ENCODE measurements at regions not wholly inside any gene's neighbourhood (a gene's known extent, or its start where the extent isn't known, plus 50 kb on each side); places are given as distances from the start of the nearest gene placed in this dataset.

DNA sequence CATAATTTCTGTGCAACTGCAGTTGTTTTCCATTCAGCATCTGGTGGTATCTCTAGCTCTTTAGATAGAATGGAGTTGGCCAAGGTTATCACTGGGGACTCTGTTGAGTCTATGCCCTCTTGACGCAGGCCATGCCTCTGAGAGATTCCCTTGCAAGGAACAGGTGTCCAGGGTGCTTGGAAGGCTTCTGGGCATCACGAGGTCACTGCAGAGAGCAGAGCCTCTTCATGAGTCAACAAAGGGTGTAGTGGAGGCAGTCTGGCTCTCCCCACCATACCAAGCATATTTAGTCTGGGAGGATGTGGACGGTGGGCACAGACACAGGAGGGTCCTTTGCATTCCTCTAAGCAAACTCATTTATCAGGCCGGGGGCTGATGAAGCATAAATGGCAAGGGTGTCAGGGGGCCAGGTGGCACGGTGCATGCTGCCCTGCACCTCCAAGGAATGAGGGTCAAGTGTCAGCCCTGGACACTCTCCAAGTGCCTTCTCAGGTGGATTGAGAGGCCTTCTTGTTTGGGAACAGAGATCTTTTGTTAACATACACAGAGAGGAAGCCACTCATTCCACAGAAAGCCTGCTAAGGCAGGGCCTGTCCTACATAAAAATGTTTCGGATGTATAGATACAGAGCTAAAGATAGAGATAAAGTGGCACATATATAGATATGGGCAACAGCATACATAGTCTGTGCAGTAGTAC lies 328.6 kb downstream of the INHBA start:
- no peak overlapping the region for H3K27ac ChIP-seq (ENCODE audit: low read length)
- Mint-ChIP-seq H3K9me3 (peaks cover 0 to 4% of the 10 kb centered on the region in 2 donors), H3K27ac (no peak overlapping the region), H3K36me3 (no peaks in the 10 kb centered on the region), H3K4me1 (no peaks in the 10 kb centered on the region), H3K4me3 (no peak overlapping the region), H3K27me3 (ENCODE audit: low read depth in 2 of 2) (no peaks in the 10 kb centered on the region)
- DNase-seq (no peak), ATAC-seq (no peak)
- TF ChIP-seq, protein P1, sequence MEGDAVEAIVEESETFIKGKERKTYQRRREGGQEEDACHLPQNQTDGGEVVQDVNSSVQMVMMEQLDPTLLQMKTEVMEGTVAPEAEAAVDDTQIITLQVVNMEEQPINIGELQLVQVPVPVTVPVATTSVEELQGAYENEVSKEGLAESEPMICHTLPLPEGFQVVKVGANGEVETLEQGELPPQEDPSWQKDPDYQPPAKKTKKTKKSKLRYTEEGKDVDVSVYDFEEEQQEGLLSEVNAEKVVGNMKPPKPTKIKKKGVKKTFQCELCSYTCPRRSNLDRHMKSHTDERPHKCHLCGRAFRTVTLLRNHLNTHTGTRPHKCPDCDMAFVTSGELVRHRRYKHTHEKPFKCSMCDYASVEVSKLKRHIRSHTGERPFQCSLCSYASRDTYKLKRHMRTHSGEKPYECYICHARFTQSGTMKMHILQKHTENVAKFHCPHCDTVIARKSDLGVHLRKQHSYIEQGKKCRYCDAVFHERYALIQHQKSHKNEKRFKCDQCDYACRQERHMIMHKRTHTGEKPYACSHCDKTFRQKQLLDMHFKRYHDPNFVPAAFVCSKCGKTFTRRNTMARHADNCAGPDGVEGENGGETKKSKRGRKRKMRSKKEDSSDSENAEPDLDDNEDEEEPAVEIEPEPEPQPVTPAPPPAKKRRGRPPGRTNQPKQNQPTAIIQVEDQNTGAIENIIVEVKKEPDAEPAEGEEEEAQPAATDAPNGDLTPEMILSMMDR (IDR thresholded peaks at IDR 0.05): no peak
- H3K27me3 ChIP-seq (ENCODE audit: control insufficient read depth, insufficient read depth, low read length): no peaks in the 10 kb centered on the region
- no peaks in the 10 kb centered on the region for H3K9me3 ChIP-seq (ENCODE audit: control insufficient read depth, insufficient read depth, low read length)
- no peaks in the 10 kb centered on the region for H3K36me3 ChIP-seq (ENCODE audit: control insufficient read depth, insufficient read depth, low read length)
- no peaks in the 10 kb centered on the region for H3K4me1 ChIP-seq (ENCODE audit: control insufficient read depth, insufficient read depth, low read length)
- intact Hi-C loops (cut with micrococcal nuclease): no loop called here
- no peak overlapping the region for H3K4me3 ChIP-seq (ENCODE audit: low read length)
- WGBS (ENCODE audit: insufficient coverage): 81% methylated on average over 6 of the region's 6 CpGs

DNA sequence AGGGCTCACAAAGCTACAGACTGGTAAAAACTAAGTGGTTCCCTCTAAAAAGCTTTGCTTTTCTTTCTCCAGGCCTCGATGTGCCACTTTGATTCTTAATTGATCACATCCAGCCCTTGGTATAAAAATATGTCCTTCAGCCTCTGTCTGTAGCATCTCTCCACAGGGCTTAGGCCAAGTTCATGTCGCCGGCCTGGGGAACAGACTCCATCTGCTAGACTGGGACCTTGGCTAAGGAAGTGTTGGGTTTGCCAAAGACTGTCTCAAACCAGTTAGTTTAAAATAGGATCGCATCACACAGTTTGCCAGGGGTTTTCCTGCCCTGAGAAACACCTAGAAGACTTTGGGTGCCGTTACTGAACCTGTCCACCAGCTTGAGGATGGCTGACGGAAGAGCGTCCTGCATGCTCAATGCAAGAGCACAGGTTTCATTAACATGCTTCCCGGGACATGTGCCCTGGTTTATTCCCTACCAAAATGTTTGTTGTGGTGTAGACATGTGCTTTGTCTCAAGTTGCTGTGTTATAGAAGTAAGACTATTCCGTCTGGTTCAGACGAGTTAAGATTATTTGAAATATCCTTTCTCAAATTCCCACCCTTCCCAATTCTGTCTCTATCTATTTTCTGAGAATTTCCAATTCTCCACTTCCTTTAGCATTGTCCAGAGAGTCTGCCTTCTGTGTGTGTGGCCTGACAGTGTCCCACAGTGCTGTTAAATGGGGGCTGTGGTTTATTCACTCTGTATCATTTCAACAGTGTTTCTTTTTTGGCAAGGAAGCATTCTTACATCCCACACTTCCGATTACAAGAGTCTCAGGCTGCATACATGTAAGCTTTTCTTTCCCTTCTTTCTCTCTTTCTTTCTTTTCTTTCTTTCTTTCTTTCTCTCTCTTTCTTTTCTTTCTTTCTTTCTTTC lies 334.7 kb downstream of the INHBA start:
- ATAC-seq: no peak
- intact Hi-C loops (cut with micrococcal nuclease): no loop called here
- H3K4me1 Mint-ChIP-seq: no peaks in the 10 kb centered on the region

DNA sequence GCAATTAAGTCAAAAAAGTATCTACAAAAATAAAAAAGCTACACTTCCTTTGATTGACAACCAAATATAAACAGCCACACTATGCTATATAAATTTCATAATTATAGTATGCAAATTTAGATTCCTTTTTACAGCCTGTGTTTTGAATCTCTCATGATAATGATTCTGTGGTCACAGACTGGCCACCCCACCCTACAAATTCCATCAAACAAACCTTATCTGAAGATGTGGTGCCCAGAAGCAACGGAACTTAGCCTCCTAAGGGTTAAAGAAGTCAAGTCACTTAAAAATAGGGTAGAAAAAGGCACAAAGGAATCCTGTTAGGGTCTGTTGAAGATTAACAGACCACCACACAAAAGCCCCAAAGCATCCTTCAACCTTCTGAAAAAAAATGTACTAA lies 351.8 kb downstream of the INHBA start:
- no peak for DNase-seq
- Histone ChIP-seq H3K4me1 (ENCODE audit: control insufficient read depth, insufficient read depth, low read length) (no peaks in the 10 kb centered on the region), H3K4me3 (ENCODE audit: low read length) (no peak overlapping the region), H3K36me3 (ENCODE audit: control insufficient read depth, insufficient read depth, low read length) (no peaks in the 10 kb centered on the region), H3K27ac (ENCODE audit: low read length) (no peak overlapping the region), H3K27me3 (ENCODE audit: control insufficient read depth, insufficient read depth, low read length) (no peaks in the 10 kb centered on the region), H3K9me3 (ENCODE audit: control insufficient read depth, insufficient read depth, low read length) (no peaks in the 10 kb centered on the region)
- Mint-ChIP-seq H3K27me3 (ENCODE audit: low read depth in 2 of 2) (no peaks in the 10 kb centered on the region), H3K27ac (no peak overlapping the region), H3K9me3 (peaks cover 2 to 6% of the 10 kb centered on the region in 2 donors), H3K4me3 (no peak overlapping the region), H3K4me1 (no peaks in the 10 kb centered on the region), H3K36me3 (no peaks in the 10 kb centered on the region)
- no CpG with 5 or more reads among the region's 1 CpG for WGBS (ENCODE audit: insufficient coverage)
- ATAC-seq: no peak
- intact Hi-C loops (cut with micrococcal nuclease): no loop called here
- TF ChIP-seq, protein P1 (IDR thresholded peaks at IDR 0.05): no peak

More for the DNA sequence above, 334.7 kb downstream of the INHBA start:
- no peak overlapping the region for H3K27ac ChIP-seq (ENCODE audit: low read length)
- no peaks in the 10 kb centered on the region for H3K36me3 ChIP-seq (ENCODE audit: control insufficient read depth, insufficient read depth, low read length)
- peaks cover 4% of the 10 kb centered on the region for H3K9me3 ChIP-seq (ENCODE audit: control insufficient read depth, insufficient read depth, low read length)
- H3K4me3 Mint-ChIP-seq: no peak overlapping the region
- TF ChIP-seq, protein P1 (IDR thresholded peaks at IDR 0.05): no peak
- peaks cover 8 to 9% of the 10 kb centered on the region in 2 donors for H3K9me3 Mint-ChIP-seq
- no peaks in the 10 kb centered on the region for H3K27me3 Mint-ChIP-seq (ENCODE audit: low read depth in 2 of 2)
- H3K27me3 ChIP-seq (ENCODE audit: control insufficient read depth, insufficient read depth, low read length): no peaks in the 10 kb centered on the region
- WGBS (ENCODE audit: insufficient coverage): 93% methylated on average over 9 of the region's 11 CpGs
- H3K27ac Mint-ChIP-seq: no peak overlapping the region
- no peaks in the 10 kb centered on the region for H3K4me1 ChIP-seq (ENCODE audit: control insufficient read depth, insufficient read depth, low read length)
- no peak overlapping the region for H3K4me3 ChIP-seq (ENCODE audit: low read length)
- H3K36me3 Mint-ChIP-seq: no peaks in the 10 kb centered on the region
- no peak for DNase-seq

Measured in natural killer cell (primary cell).